Smooth muscle cell (in vitro differentiated cells): ENCODE measurements at regions not wholly inside any gene's neighbourhood (a gene's known extent, or its start where the extent isn't known, plus 50 kb on each side); places are given as distances from the start of the nearest gene placed in this dataset.

Experiments
- DNase-seq: peaks from one replicate; lab custom pipeline; 2025; ENCODE audit not compliant: unreplicated experiment; lab: John Stamatoyannopoulos, UW
- H2AFZ ChIP-seq: fragments of 200-600 bp; sonication (generic); 2 replicates; pipeline ENCODE4 v1.6.0; 2016; ENCODE audit warnings: antibody characterized with exemption, low read depth, mild to moderate bottlenecking
- H3F3A ChIP-seq: fragments of 200-600 bp; sonication (generic); 2 replicates; pipeline ENCODE4 v1.6.0; 2017; ENCODE audit warnings: antibody characterized with exemption, low read depth
- H3K27ac ChIP-seq: fragments of 200-600 bp; sonication (generic); 2 replicates; pipeline ENCODE4 v1.5.1; 2016; ENCODE audit warnings: low read depth, mild to moderate bottlenecking
- H3K27me3 ChIP-seq: fragments of 200-600 bp; sonication (generic); 2 replicates; pipeline ENCODE4 v1.6.1; 2016; ENCODE audit warnings: low read depth, mild to moderate bottlenecking
- H3K36me3 ChIP-seq: fragments of 200-600 bp; sonication (generic); 2 replicates; pipeline ENCODE4 v1.5.1; 2016; ENCODE audit warnings: low read depth
- H3K4me1 ChIP-seq: fragments of 200-600 bp; sonication (generic); 2 replicates; pipeline ENCODE4 v1.5.1; 2016; ENCODE audit warnings: low read depth
- H3K4me2 ChIP-seq: fragments of 200-600 bp; sonication (generic); 2 replicates; pipeline ENCODE4 v1.6.0; 2016; ENCODE audit warnings: mild to moderate bottlenecking
- H3K4me3 ChIP-seq: fragments of 200-600 bp; sonication (generic); 2 replicates; pipeline ENCODE4 v1.5.1; 2016; ENCODE audit warnings: mild to moderate bottlenecking
- H3K79me2 ChIP-seq: fragments of 200-600 bp; sonication (generic); 2 replicates; pipeline ENCODE4 v1.6.0; 2016; ENCODE audit warnings: low read depth, mild to moderate bottlenecking
- H3K9ac ChIP-seq: fragments of 200-600 bp; sonication (generic); 2 replicates; pipeline ENCODE4 v1.6.0; 2016; ENCODE audit warnings: low read depth
- H3K9me3 ChIP-seq: fragments of 200-600 bp; sonication (generic); replicated peaks from 2 replicates; pipeline ENCODE4 v1.5.1; 2016; ENCODE audit warnings: low read depth
- H4K20me1 ChIP-seq: fragments of 200-600 bp; sonication (generic); 2 replicates; pipeline ENCODE4 v1.6.0; 2016; ENCODE audit warnings: low read depth
- WGBS: methylation state at CpG from one replicate; pipeline ENCODE4 v1.1.7; 2016; ENCODE audit warnings: low lambda C conversion rate; 5-methylcytosine and 5-hydroxymethylcytosine counted together
- TF ChIP-seq, protein P1 (sequence below): fragments of 200-600 bp; sonication (generic); IDR thresholded peaks from 2 replicates; pipeline ENCODE4 v1.5.1; 2017; ENCODE audit warnings: borderline replicate concordance, mild to moderate bottlenecking, antibody characterized with exemption; ENCODE audit not compliant: insufficient read depth, poor library complexity, severe bottlenecking

GRCh38 chr2:134070281-134070741 lies 183.6 kb upstream of the MGAT5 start:
- H3K27me3 ChIP-seq: no peaks in the 10 kb centered on the region
- H3K4me3 ChIP-seq: no peak overlapping the region
- no peaks in the 10 kb centered on the region for H3K4me1 ChIP-seq
- no peak overlapping the region for H3K9ac ChIP-seq
- TF ChIP-seq, protein P1, sequence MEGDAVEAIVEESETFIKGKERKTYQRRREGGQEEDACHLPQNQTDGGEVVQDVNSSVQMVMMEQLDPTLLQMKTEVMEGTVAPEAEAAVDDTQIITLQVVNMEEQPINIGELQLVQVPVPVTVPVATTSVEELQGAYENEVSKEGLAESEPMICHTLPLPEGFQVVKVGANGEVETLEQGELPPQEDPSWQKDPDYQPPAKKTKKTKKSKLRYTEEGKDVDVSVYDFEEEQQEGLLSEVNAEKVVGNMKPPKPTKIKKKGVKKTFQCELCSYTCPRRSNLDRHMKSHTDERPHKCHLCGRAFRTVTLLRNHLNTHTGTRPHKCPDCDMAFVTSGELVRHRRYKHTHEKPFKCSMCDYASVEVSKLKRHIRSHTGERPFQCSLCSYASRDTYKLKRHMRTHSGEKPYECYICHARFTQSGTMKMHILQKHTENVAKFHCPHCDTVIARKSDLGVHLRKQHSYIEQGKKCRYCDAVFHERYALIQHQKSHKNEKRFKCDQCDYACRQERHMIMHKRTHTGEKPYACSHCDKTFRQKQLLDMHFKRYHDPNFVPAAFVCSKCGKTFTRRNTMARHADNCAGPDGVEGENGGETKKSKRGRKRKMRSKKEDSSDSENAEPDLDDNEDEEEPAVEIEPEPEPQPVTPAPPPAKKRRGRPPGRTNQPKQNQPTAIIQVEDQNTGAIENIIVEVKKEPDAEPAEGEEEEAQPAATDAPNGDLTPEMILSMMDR: no peak
- H3K9me3 ChIP-seq: no peaks in the 10 kb centered on the region
- no peak for DNase-seq
- no peak overlapping the region for H2AFZ ChIP-seq
- no peaks in the 10 kb centered on the region for H3F3A ChIP-seq
- WGBS: 96% methylated on average over 6 of the region's 6 CpGs
- H3K79me2 ChIP-seq: no peaks in the 10 kb centered on the region
- H3K27ac ChIP-seq: no peak overlapping the region
- H3K36me3 ChIP-seq: no peaks in the 10 kb centered on the region
- H4K20me1 ChIP-seq: no peaks in the 10 kb centered on the region
- no peak overlapping the region for H3K4me2 ChIP-seq

GRCh38 chr2:134072341-134072740 lies 181.5 kb upstream of the MGAT5 start:
- Histone ChIP-seq H3K27ac (no peak overlapping the region), H3K9me3 (no peaks in the 10 kb centered on the region), H3F3A (no peaks in the 10 kb centered on the region), H3K36me3 (no peaks in the 10 kb centered on the region), H2AFZ (no peak overlapping the region), H3K27me3 (no peaks in the 10 kb centered on the region), H3K9ac (no peak overlapping the region), H3K4me2 (no peak overlapping the region), H3K4me1 (no peaks in the 10 kb centered on the region), H3K79me2 (no peaks in the 10 kb centered on the region), H4K20me1 (no peaks in the 10 kb centered on the region), H3K4me3 (no peak overlapping the region)
- TF ChIP-seq, protein P1: no peak
- DNase-seq: no peak
- 92% methylated on average over 1 of the region's 1 CpG for WGBS

- DNase-seq: no peak
- no peak overlapping the region for H3K27ac ChIP-seq
- no peaks in the 10 kb centered on the region for H3K79me2 ChIP-seq
- H3K9ac ChIP-seq: no peak overlapping the region
- H2AFZ ChIP-seq: no peak overlapping the region
- TF ChIP-seq, protein P1: no peak
- H3K9me3 ChIP-seq: no peaks in the 10 kb centered on the region
- no peaks in the 10 kb centered on the region for H3F3A ChIP-seq
- 86% methylated on average over 2 of the region's 2 CpGs for WGBS
- no peak overlapping the region for H3K4me3 ChIP-seq
- H3K4me2 ChIP-seq: no peak overlapping the region
- no peaks in the 10 kb centered on the region for H3K27me3 ChIP-seq
- H3K4me1 ChIP-seq: no peaks in the 10 kb centered on the region
- no peaks in the 10 kb centered on the region for H3K36me3 ChIP-seq
- no peaks in the 10 kb centered on the region for H4K20me1 ChIP-seq
Measured at GRCh38 chr2:134073023-134073422, 180.8 kb upstream of the MGAT5 start.

GRCh38 chr2:134074619-134075018 lies 179.3 kb upstream of the MGAT5 start:
- 52% methylated on average over 7 of the region's 7 CpGs for WGBS

More at GRCh38 chr2:134074619-134075018, 179.3 kb upstream of the MGAT5 start:
- H3K27ac ChIP-seq: no peak overlapping the region
- DNase-seq: no peak
- H3K36me3 ChIP-seq: no peaks in the 10 kb centered on the region
- H3K4me3 ChIP-seq: no peak overlapping the region
- no peaks in the 10 kb centered on the region for H3K27me3 ChIP-seq
- H3K4me2 ChIP-seq: no peak overlapping the region
- no peaks in the 10 kb centered on the region for H4K20me1 ChIP-seq
- no peaks in the 10 kb centered on the region for H3F3A ChIP-seq
- no peaks in the 10 kb centered on the region for H3K79me2 ChIP-seq
- no peaks in the 10 kb centered on the region for H3K9me3 ChIP-seq
- no peak overlapping the region for H3K9ac ChIP-seq
- no peak overlapping the region for H2AFZ ChIP-seq
- H3K4me1 ChIP-seq: no peaks in the 10 kb centered on the region
- TF ChIP-seq, protein P1: no peak
